ENCODE measurements at regions not wholly inside any gene's neighbourhood (a gene's known extent, or its start where the extent isn't known, plus 50 kb on each side); places are given as distances from the start of the nearest gene placed in this dataset.
A peak's percentile ranks its signal among the peaks of the same experiment; 100 is the strongest.
"Not testable (repeated sequence)": the region's sequence is repeated elsewhere in the genome, so short reads cannot be mapped to it uniquely, and the experiment has no call there.

DNA sequence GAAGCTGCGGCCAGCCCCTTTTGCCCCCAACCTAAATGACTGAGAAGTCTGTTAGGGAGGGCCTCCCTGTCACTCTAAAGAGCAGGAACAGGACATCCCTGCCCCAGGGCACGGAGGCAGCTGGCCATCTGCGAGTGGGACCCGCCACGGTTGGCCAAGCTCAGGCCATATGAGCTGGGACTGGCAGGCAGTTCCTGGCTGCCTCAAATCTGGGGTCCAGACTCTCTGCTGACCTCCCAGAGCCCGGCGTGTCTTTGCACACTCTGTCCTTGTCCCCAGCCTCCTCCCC lies 143.0 kb downstream of the IGLL1 start:
- not testable (repeated sequence) for DNase-seq

- not testable (repeated sequence) for DNase-seq
Observed at GRCh38 chr22:23436354-23437106, 143.6 kb downstream of the IGLL1 start.

- not testable (repeated sequence) for DNase-seq
Observed at GRCh38 chr22:23435186-23435585, 144.9 kb downstream of the IGLL1 start.

GRCh38 chr22:23434198-23434830 lies 145.8 kb downstream of the IGLL1 start:
- DNase-seq = not testable (repeated sequence)

GRCh38 chr22:23433127-23434005 lies 146.7 kb downstream of the IGLL1 start:
- peak; percentile 50 for DNase-seq

GRCh38 chr22:23432719-23433118 lies 147.4 kb downstream of the IGLL1 start:
- DNase-seq = not testable (repeated sequence)

GRCh38 chr22:23431337-23432072 lies 148.6 kb downstream of the IGLL1 start:
- no peak for DNase-seq

DNA sequence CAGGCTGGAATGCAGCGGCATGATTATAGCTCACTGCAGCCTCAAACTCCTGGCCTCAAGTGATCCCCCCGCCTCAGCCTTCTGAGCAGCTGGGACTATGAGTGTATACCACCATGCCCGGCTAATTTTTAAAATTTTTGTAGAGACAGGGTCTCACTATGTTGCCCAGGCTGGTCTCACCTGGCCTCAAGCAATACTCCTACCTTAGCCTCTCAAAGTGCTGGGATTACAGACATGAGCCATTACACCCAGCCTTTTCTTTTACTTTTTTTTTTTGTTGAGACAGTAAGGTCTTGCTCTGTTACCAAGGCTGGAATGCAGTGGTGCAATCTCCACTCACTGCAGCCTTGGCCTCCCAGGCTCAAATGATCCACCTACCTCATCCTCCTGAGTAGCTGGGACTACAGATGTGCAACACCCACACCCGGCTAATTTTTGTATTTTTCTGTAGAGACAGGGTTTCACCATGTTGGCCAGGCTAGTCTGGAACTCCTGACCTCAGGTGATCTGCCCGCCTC lies 155.5 kb downstream of the IGLL1 start:
- not testable (repeated sequence) for DNase-seq

GRCh38 chr22:23424031-23424430 lies 156.1 kb downstream of the IGLL1 start:
- DNase-seq = no peak

DNA sequence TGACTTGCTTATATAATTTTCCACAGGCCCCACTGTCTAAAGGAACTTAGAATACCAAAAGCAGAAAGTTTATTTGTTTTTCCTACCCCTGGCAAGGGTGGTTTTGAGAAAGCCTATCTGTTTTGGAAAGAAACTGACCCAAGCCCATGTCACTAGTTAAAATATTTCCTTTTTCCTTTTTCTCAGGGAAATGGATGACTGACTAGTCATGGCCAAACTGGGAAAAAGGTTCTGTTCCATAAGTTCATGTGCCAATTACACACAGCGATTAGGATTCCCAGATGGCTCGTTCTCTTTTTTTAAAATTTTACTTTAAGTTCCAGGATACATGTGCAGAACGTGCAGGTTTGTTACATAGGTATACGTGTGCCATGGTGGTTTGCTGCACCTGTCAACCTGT lies 157.8 kb downstream of the IGLL1 start:
- DNase-seq = not testable (repeated sequence)

- not testable (repeated sequence) for DNase-seq
Observed at GRCh38 chr22:23421300-23421699, 158.8 kb downstream of the IGLL1 start.

DNA sequence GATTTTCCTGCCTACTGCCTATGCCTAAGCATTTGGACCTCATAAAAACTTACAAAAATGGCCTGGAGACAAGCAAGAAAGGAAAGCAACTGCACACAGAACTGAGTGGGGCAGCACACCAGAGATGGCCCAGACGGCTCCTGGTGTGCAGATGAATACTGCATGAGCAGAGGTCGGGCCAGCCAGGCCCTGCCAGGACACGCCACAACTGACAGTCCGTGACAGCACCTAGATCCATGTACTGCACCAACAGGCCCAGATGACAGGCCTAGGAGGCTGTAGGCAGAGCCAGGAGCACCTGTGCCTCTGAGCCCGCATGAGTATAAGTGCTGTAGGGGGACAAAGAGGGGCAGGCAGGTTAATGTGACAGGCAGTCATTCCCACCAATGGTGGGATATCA lies 160.2 kb downstream of the IGLL1 start:
- no peak for DNase-seq

DNA sequence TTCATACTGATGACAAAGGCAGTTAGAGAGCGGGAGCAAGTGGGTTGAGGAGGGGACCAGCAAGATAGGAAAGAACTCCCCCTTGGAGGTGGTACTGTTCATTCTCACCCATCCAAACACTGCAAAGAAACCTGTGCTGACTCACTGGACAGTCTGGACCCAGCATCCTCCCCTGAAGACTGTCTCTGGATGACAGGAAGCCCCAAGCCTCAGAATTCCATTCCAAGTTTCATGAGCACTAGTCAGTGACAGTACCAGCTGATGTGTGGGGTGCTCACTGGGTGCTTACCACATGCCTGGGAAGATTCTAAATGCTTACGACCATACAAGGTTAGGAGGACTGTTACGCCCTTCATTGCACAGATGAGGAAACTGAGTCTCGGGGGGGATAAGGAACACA lies 160.9 kb downstream of the IGLL1 start:
- DNase-seq = no peak

GRCh38 chr22:23418159-23418788 lies 161.8 kb downstream of the IGLL1 start:
- no peak for DNase-seq

DNA sequence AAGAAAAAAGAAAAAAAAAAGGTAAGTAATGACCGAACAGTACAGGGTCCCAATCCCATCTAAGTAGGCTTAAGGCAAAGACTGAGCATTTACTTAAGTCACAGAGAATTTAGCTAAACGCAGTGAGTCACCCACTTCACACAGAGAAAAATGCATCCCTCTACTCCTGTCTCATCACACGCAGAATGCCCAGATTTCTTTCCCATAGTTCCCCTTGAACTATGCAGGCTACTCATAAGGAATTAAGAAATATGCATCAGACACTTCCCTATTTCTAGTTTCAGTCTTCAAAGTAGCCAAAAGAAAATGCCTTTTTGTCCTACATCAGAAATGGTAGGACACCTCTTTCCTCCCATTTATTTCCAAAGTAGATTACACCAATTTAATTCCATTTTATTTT lies 162.8 kb downstream of the IGLL1 start:
- not testable (repeated sequence) for DNase-seq

- DNase-seq = not testable (repeated sequence)
Observed at GRCh38 chr22:23416169-23416690, 163.9 kb downstream of the IGLL1 start.

- no peak for DNase-seq
Observed at GRCh38 chr22:23415490-23415851, 164.6 kb downstream of the IGLL1 start.

DNA sequence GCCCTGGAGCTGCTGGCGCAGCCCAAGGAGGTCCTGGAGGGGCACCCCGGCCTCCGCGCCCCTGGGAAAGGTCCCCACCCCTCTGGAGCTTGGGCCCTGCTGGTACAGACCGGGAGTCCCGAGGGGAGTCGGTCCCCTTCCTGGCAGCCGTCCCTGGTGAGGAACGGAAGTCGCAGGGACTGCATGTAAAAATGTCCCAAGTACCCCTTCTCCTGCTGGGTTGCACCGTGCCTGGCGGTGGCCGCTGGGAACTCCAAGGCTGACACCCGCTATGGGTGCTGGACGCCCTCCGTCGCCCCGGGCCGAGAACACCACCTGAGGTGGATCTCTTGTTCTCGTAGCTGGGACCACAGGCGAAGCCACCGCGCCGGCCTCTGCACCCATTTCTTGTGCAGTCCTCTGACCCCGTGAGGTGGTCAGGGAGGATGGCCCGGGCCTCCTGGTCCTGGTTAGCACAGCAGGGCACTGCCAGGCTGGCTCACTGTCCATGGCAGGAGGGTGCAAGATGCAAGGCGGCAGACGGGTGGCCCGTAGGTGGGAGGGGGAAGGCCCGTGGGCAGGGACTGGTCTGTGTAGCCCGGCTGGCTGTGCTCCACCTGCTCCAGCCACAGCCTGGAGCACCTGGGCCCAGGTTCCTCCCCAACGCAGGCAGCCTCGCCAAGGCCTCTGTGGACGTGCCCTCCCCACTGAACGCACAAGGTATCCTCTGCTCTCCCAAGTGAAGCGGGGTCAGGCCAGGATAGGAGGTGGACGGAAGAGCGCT lies 165.2 kb downstream of the IGLL1 start:
- DNase-seq = no peak

GRCh38 chr22:23411739-23412138 lies 168.4 kb downstream of the IGLL1 start:
- no peak for DNase-seq

- DNase-seq = no peak
Observed at GRCh38 chr22:23410411-23410810, 169.7 kb downstream of the IGLL1 start.

- DNase-seq = no peak
Observed at GRCh38 chr22:23409976-23410375, 170.1 kb downstream of the IGLL1 start.

All from activated CD4-positive, alpha-beta T cell treated with anti-CD3 and anti-CD28 coated beads, Interleukin-2, Interleukin-6, amounts not matched to agents 100 ng/mL and 50 ng/mL, durations not matched to agents 16 hours and 8 hours (primary cell).